HEK293T (cell line): ENCODE measurements at regions not wholly inside any gene's neighbourhood (a gene's known extent, or its start where the extent isn't known, plus 50 kb on each side); places are given as distances from the start of the nearest gene placed in this dataset.

Experiments used
- ARNT ChIP-seq: fragments of 450-650 bp; IDR thresholded peaks from 2 replicates; pipeline ENCODE4 v1.6.1; 2017; ENCODE audit warnings: mild to moderate bottlenecking
- ELF4 ChIP-seq: fragments of 450-650 bp; IDR thresholded peaks from 2 replicates; pipeline ENCODE4 v1.6.1; 2017; ENCODE audit warnings: antibody characterized with exemption
- FOXK2 ChIP-seq: fragments of 450-650 bp; IDR thresholded peaks from 2 replicates; pipeline ENCODE4 v1.6.1; 2016; ENCODE audit warnings: mild to moderate bottlenecking
- FOXM1 ChIP-seq: fragments of 450-650 bp; IDR thresholded peaks from 2 replicates; pipeline ENCODE4 v1.6.1; 2017; ENCODE audit warnings: mild to moderate bottlenecking, borderline replicate concordance
- PKNOX1 ChIP-seq: fragments of 450-650 bp; IDR thresholded peaks from 2 replicates; pipeline ENCODE4 v1.6.1; 2016
- SP1 ChIP-seq: fragments of 450-650 bp; IDR thresholded peaks from 2 replicates; pipeline ENCODE4 v1.6.1; 2017
- SUZ12 ChIP-seq: fragments of 450-650 bp; IDR thresholded peaks from 2 replicates; pipeline ENCODE4 v1.6.1; 2016; ENCODE audit warnings: mild to moderate bottlenecking
- TARDBP ChIP-seq: fragments of 450-650 bp; IDR thresholded peaks from 2 replicates; pipeline ENCODE4 v1.6.1; 2016

DNA sequence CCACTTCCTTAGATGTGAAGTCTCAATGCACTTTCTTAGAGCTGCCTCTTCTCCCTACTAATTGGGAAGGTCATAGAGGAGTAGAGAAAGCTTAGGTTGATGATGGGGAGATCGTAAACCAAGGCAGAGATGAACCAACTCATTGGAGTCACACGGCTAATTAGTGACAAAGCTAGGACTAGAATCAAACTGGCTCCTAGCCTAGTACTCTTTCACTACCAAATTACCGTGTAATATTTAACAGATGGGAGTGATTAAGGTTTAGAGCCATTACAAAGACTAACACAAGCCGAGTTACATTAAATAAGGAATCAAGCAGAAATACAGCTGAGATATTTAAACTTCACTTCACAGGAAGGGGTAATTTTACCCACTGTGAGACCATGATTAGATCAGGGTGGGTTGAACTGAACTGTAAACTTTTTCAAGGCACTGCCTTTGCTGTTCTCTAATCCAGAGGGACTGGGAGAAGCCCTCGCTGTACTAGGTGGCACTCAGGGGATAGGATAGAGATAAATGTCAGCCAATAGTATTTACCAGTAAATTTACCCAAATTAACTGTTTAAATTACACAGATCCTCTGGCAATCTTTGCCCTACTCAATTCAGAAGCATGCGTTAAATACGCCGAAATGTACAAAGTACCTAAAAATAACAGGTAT is 166.4 kb upstream of the PIK3R1 start:
- no peak for TF ChIP-seq PKNOX1
- TF ChIP-seq ARNT, result no peak
- no peak for TF ChIP-seq SP1
- TF ChIP-seq FOXM1, result no peak
- no peak for TF ChIP-seq SUZ12
- no peak for TF ChIP-seq ELF4
- TF ChIP-seq TARDBP, result no peak
- no peak for TF ChIP-seq FOXK2
